AG09309 (cell line): ENCODE measurements at regions not wholly inside any gene's neighbourhood (a gene's known extent, or its start where the extent isn't known, plus 50 kb on each side); places are given as distances from the start of the nearest gene placed in this dataset.
A peak's percentile ranks its signal among the peaks of the same experiment; 100 is the strongest.
"Not testable (repeated sequence)": the region's sequence is repeated elsewhere in the genome, so short reads cannot be mapped to it uniquely, and the experiment has no call there.

ENCODE experiments used
- DNase-seq: peaks from one replicate; pipeline ENCODE4 v3.0.0-alpha.2; 2010; ENCODE audit warnings: low read depth
- H3K4me3 ChIP-seq: 2 replicates; pipeline ENCODE4 v1.5.1; 2011; ENCODE audit warnings: mild to moderate bottlenecking, low read depth, low read length, moderate library complexity; ENCODE audit not compliant: control insufficient read depth
- TF ChIP-seq, protein P1 (sequence below): IDR thresholded peaks from 2 replicates; pipeline ENCODE4 v1.5.1; 2011; ENCODE audit warnings: mild to moderate bottlenecking, low read depth, low read length, inconsistent platforms; ENCODE audit not compliant: insufficient read depth, control insufficient read depth; ENCODE audit errors: missing control alignments

DNA sequence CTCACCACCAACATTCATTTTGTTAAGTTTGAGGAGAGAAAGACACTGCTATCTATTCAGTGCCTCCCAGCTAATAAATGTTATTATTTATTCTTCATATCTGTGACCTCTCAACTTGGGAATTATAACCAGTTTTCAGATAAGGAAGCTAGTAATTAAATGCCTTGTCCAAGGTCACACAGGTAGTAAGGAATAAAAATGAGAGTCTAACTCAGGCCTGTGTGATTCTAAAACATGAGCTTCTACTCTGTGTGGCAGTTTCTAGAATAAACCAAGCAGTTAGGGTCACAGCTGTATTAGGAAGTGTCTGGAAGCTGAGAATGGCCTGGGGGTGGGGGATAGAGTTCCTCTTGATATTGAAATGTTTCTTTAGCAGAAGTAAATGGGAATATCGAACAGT, 137.8 kb upstream of the LRATD1 start:
- no peak for DNase-seq
- TF ChIP-seq, protein P1, sequence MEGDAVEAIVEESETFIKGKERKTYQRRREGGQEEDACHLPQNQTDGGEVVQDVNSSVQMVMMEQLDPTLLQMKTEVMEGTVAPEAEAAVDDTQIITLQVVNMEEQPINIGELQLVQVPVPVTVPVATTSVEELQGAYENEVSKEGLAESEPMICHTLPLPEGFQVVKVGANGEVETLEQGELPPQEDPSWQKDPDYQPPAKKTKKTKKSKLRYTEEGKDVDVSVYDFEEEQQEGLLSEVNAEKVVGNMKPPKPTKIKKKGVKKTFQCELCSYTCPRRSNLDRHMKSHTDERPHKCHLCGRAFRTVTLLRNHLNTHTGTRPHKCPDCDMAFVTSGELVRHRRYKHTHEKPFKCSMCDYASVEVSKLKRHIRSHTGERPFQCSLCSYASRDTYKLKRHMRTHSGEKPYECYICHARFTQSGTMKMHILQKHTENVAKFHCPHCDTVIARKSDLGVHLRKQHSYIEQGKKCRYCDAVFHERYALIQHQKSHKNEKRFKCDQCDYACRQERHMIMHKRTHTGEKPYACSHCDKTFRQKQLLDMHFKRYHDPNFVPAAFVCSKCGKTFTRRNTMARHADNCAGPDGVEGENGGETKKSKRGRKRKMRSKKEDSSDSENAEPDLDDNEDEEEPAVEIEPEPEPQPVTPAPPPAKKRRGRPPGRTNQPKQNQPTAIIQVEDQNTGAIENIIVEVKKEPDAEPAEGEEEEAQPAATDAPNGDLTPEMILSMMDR = no peak
- H3K4me3 ChIP-seq = no peak overlapping the region

DNA sequence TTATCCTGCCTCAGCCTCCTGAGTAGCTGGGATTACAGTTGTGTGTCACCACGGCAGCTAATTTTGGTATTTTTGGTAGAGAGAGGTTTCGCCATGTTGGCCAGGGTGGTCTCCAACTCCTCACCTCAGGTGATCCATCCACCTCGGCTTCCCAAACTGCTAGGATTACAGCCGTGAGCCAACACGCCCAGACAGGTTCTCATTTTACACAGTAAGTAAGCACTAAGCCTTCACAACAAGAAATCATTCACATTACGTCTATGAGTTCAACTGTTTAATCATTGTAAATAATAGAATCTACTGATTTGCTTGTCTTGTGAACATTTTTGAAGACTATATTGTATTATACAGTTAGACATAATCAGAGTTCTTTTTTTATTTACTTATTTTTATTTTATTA, 131.5 kb upstream of the LRATD1 start:
- DNase-seq = no peak
- TF ChIP-seq, protein P1 = no peak
- H3K4me3 ChIP-seq = no peak overlapping the region

DNA sequence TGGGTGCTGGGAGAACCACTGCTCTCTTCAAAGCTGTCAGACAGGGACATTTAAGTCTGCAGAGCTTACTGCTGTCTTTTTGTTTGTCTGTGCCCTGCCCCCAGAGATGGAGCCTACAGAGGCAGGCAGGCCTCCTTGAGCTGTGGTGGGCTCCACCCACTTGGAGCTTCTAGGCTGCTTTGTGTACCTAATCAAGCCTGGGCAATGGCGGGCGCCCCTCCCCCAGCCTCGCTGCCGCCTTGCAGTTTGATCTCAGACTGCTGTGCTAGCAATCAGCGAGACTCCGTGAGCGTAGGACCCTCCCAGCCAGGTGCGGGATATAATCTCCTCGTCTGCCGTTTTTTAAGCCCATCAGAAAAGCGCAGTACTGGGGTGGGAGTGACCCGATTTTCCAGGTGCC, 125.6 kb upstream of the LRATD1 start:
- not testable (repeated sequence) for DNase-seq

DNA sequence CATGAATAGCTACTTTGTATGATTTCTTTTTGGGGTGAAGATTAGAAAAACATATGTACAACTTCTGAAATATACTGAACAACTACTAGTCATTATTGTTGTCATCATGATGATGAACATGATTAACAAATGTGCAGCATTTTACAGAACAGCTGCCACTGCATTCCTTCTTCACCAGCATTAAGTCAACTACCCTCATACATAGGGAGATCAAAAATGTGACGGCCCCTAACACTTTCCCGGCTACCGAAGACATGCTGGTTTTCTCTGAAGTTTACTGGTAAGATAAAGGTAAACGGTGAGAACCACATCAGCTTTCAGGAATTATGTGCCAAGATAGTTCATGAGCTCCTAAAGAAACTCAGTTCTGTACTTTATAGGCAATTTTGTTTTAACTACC, 121.0 kb upstream of the LRATD1 start:
- no peak for DNase-seq
- TF ChIP-seq, protein P1 = no peak
- no peak overlapping the region for H3K4me3 ChIP-seq

More for the DNA sequence above, 125.6 kb upstream of the LRATD1 start:
- not testable (repeated sequence) for H3K4me3 ChIP-seq

DNA sequence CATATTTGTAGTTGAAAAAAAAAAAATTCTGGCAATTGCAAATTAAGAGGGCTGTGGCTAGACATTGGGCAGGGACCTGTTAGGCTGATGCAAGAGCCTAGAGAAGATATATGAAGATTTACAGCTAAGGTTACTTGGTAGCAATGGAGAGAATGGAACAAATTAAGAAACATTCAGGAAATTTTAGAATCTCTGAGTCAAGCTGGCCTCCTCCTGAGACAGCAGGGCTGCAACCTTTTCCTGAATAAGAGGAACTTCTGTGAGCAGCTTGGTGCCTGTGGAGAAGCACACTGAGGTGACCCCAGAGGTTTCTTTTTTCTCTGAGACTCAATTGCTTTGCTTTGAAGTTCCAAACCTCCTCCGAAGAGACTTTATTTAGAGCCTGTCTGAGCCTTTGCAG, 118.6 kb upstream of the LRATD1 start:
- H3K4me3 ChIP-seq = no peak overlapping the region
- DNase-seq = no peak
- TF ChIP-seq, protein P1 = no peak

DNA sequence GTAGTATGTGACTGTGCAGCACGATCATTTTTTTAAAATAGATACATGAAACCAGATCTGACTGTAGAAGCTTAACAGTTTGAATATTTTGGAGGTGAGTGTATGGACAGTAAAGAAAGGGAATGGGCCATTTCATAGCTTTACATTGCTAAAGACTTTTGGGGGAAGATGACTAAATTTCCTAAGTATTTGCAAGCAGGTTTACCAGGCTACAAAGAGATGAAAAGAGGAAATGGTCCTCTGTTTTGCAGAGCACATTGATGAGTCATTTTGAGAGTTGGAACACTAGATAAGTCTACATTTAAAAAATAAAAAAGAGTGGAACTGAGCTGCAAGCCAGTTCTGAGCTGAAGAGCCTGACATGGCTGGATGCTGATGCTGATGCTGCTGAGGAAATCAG, 115.7 kb upstream of the LRATD1 start:
- peak; percentile 70 for DNase-seq
- TF ChIP-seq, protein P1 = no peak
- no peak overlapping the region for H3K4me3 ChIP-seq

DNA sequence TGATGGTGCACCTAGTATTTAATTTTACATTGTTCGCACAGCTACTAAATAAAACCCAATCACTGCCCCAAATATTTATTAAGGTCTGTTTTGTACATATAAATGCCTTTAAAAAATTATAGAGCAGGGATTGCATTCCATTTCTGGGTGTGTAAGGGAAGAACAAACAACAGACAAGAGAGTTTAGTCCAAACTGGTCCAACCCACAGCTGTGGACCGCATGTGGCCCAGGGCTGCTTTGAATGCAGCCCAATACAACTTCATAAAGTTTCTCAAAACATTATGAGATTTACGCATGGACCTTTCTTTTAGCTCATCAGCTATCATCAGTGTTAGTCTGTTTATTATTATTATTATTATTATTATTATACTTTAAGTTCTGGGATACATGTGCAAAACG, 114.8 kb upstream of the LRATD1 start:
- TF ChIP-seq, protein P1 = no peak
- DNase-seq = no peak

DNA sequence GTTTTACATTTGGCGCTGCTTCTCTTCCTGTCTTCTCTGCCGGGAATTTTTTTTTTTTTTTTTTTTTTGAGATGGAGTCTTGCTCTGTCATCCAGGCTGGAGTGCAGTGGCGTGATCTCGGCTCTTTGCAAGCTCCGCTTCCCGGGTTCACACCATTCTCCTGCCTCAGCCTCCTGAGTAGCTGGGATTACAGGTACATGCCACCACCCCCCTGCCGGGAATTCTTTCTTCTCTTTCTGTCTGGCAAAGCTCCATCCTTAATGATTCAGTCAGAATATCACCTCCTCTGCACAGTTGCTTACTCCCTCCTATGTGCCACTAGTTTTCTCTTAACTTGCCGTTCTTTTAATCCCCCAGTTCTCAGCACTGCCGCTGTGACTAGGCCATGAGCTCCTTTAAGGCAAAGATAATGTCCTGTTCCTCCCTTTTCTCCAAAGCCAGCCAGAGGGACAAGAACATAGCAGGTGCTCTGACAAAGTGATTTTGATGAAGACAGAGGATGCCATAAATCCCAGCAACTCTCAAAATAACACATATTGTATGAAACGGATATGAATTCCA, 112.1 kb upstream of the LRATD1 start:
- no peak overlapping the region for H3K4me3 ChIP-seq
- no peak for DNase-seq
- TF ChIP-seq, protein P1 = no peak

More for the DNA sequence above, 114.8 kb upstream of the LRATD1 start:
- H3K4me3 ChIP-seq = no peak overlapping the region
